Activated CD4-positive, alpha-beta memory T cell treated with anti-CD3 and anti-CD28 coated beads, Interleukin-2, amount 10 ng/mL, durations not matched to agents 7 days and 5 days (primary cell): ENCODE measurements at regions not wholly inside any gene's neighbourhood (a gene's known extent, or its start where the extent isn't known, plus 50 kb on each side); places are given as distances from the start of the nearest gene placed in this dataset.
"Not testable (repeated sequence)": the region's sequence is repeated elsewhere in the genome, so short reads cannot be mapped to it uniquely, and the experiment has no call there.

ENCODE experiments used
- CTCF ChIA-PET: fragments of 350-600 bp; sonication (Branson Sonifier 250); formaldehyde crosslinking; loops from one replicate; lab custom pipeline; 2021; ENCODE audit warnings: antibody characterized with exemption, inconsistent platforms; lab: Charles Lee
- POLR2A ChIA-PET: fragments of 350-600 bp; sonication (Branson Sonifier 250); formaldehyde crosslinking; loops from one replicate; lab custom pipeline; 2021; ENCODE audit warnings: antibody characterized with exemption; lab: Charles Lee
- DNase-seq: peaks from one replicate; pipeline ENCODE4 v3.0.0-alpha.2; 2020
- H3K27ac Mint-ChIP-seq: one replicate; pipeline ENCODE4 v1.8.0; 2021; ENCODE audit warnings: mild to moderate bottlenecking, mixed read lengths
- H3K27me3 Mint-ChIP-seq: one replicate; pipeline ENCODE4 v1.8.0; 2021; ENCODE audit warnings: mixed read lengths
- H3K36me3 Mint-ChIP-seq: one replicate; pipeline ENCODE4 v1.8.0; 2021; ENCODE audit warnings: low read depth, mixed read lengths
- H3K4me1 Mint-ChIP-seq: one replicate; pipeline ENCODE4 v1.8.0; 2021; ENCODE audit warnings: mixed read lengths
- H3K4me3 Mint-ChIP-seq: one replicate; pipeline ENCODE4 v1.8.0; 2021; ENCODE audit warnings: mild to moderate bottlenecking, mixed read lengths
- H3K9me3 Mint-ChIP-seq: one replicate; pipeline ENCODE4 v1.8.0; 2021; ENCODE audit warnings: mixed read lengths

GRCh38 chr3:3429841-3430240, 250.3 kb upstream of the CRBN start:
- DNase-seq = no peak
- Mint-ChIP-seq H3K27me3 (no peaks in the 10 kb centered on the region), H3K4me1 (no peaks in the 10 kb centered on the region), H3K4me3 (no peak overlapping the region), H3K36me3 (no peaks in the 10 kb centered on the region), H3K9me3 (no peaks in the 10 kb centered on the region), H3K27ac (no peak overlapping the region)
- ChIA-PET CTCF (no interaction called here), POLR2A (no interaction called here)

- CTCF ChIA-PET, POLR2A ChIA-PET, H3K27me3 Mint-ChIP-seq, H3K9me3 Mint-ChIP-seq, H3K4me3 Mint-ChIP-seq, H3K36me3 Mint-ChIP-seq, H3K27ac Mint-ChIP-seq, H3K4me1 Mint-ChIP-seq, DNase-seq: not testable (repeated sequence)
These were observed 228.2 kb upstream of the CRBN start for GRCh38 chr3:3407707-3408106.

GRCh38 chr3:3405131-3405530, 225.6 kb upstream of the CRBN start:
- Mint-ChIP-seq H3K27me3 (no peaks in the 10 kb centered on the region), H3K9me3 (peaks cover 4% of the 10 kb centered on the region), H3K27ac (no peak overlapping the region), H3K36me3 (no peaks in the 10 kb centered on the region), H3K4me1 (no peaks in the 10 kb centered on the region), H3K4me3 (no peak overlapping the region)
- CTCF ChIA-PET = no interaction called here
- DNase-seq = no peak
- POLR2A ChIA-PET = no interaction called here

GRCh38 chr3:3403700-3404099, 224.2 kb upstream of the CRBN start:
- DNase-seq = no peak
- POLR2A ChIA-PET = no interaction called here
- Mint-ChIP-seq H3K36me3 (no peaks in the 10 kb centered on the region), H3K27ac (no peak overlapping the region), H3K9me3 (peaks cover 4% of the 10 kb centered on the region), H3K4me3 (no peak overlapping the region), H3K27me3 (no peaks in the 10 kb centered on the region), H3K4me1 (no peaks in the 10 kb centered on the region)
- CTCF ChIA-PET = no interaction called here

GRCh38 chr3:3392946-3393345, 213.5 kb upstream of the CRBN start:
- ChIA-PET POLR2A (no interaction called here), CTCF (no interaction called here)
- Mint-ChIP-seq H3K4me3 (no peak overlapping the region), H3K4me1 (no peaks in the 10 kb centered on the region), H3K9me3 (peaks cover under 1% of the 10 kb centered on the region), H3K27ac (no peak overlapping the region), H3K27me3 (no peaks in the 10 kb centered on the region), H3K36me3 (no peaks in the 10 kb centered on the region)
- no peak for DNase-seq

GRCh38 chr3:3383461-3383860, 204.0 kb upstream of the CRBN start:
- POLR2A ChIA-PET = no interaction called here
- Mint-ChIP-seq H3K4me3 (no peak overlapping the region), H3K4me1 (no peaks in the 10 kb centered on the region), H3K9me3 (peaks cover 3% of the 10 kb centered on the region), H3K27ac (no peak overlapping the region), H3K27me3 (no peaks in the 10 kb centered on the region), H3K36me3 (no peaks in the 10 kb centered on the region)
- DNase-seq = no peak
- CTCF ChIA-PET = no interaction called here

- H3K4me3 Mint-ChIP-seq = no peak overlapping the region
- CTCF ChIA-PET = interaction anchor here (0.6 kb wide), 1 partner anchor 24 kb away, joined by 3 read pairs; no protein-coding TSS in a partner anchor
- POLR2A ChIA-PET = no interaction called here
- no peaks in the 10 kb centered on the region for H3K27me3 Mint-ChIP-seq
- no peak overlapping the region for H3K27ac Mint-ChIP-seq
- no peaks in the 10 kb centered on the region for H3K4me1 Mint-ChIP-seq
- H3K9me3 Mint-ChIP-seq = peaks cover 2% of the 10 kb centered on the region
- no peaks in the 10 kb centered on the region for H3K36me3 Mint-ChIP-seq
- no peak for DNase-seq
These were observed 192.8 kb upstream of the CRBN start for GRCh38 chr3:3372210-3372777.

- no peaks in the 10 kb centered on the region for H3K4me1 Mint-ChIP-seq
- ChIA-PET POLR2A (no interaction called here), CTCF (no interaction called here)
- no peak for DNase-seq
- H3K27ac Mint-ChIP-seq = no peak overlapping the region
- H3K27me3 Mint-ChIP-seq = no peaks in the 10 kb centered on the region
- H3K9me3 Mint-ChIP-seq = no peaks in the 10 kb centered on the region
- no peak overlapping the region for H3K4me3 Mint-ChIP-seq
- no peaks in the 10 kb centered on the region for H3K36me3 Mint-ChIP-seq
These were observed 188.8 kb upstream of the CRBN start for GRCh38 chr3:3368306-3368705.

GRCh38 chr3:3366386-3366785, 186.9 kb upstream of the CRBN start:
- H3K9me3 Mint-ChIP-seq = no peaks in the 10 kb centered on the region
- no peaks in the 10 kb centered on the region for H3K27me3 Mint-ChIP-seq
- H3K36me3 Mint-ChIP-seq = no peaks in the 10 kb centered on the region
- CTCF ChIA-PET = no interaction called here
- no peak overlapping the region for H3K4me3 Mint-ChIP-seq
- DNase-seq = no peak
- POLR2A ChIA-PET = no interaction called here
- H3K4me1 Mint-ChIP-seq = no peaks in the 10 kb centered on the region
- no peak overlapping the region for H3K27ac Mint-ChIP-seq

- ChIA-PET POLR2A (no interaction called here), CTCF (no interaction called here)
- H3K4me1 Mint-ChIP-seq = no peaks in the 10 kb centered on the region
- DNase-seq = no peak
- no peaks in the 10 kb centered on the region for H3K9me3 Mint-ChIP-seq
- H3K36me3 Mint-ChIP-seq = no peaks in the 10 kb centered on the region
- H3K4me3 Mint-ChIP-seq = no peak overlapping the region
- H3K27me3 Mint-ChIP-seq = no peaks in the 10 kb centered on the region
- H3K27ac Mint-ChIP-seq = no peak overlapping the region
These were observed 186.2 kb upstream of the CRBN start for GRCh38 chr3:3365716-3366115.

- H3K9me3 Mint-ChIP-seq = peaks cover 2% of the 10 kb centered on the region
- ChIA-PET CTCF (interaction anchor here (0.6 kb wide), 1 partner anchor 134 kb away, joined by 4 read pairs; no protein-coding TSS in a partner anchor), POLR2A (no interaction called here)
- no peaks in the 10 kb centered on the region for H3K36me3 Mint-ChIP-seq
- H3K4me3 Mint-ChIP-seq = no peak overlapping the region
- no peak overlapping the region for H3K27ac Mint-ChIP-seq
- no peaks in the 10 kb centered on the region for H3K4me1 Mint-ChIP-seq
- no peaks in the 10 kb centered on the region for H3K27me3 Mint-ChIP-seq
- no peak for DNase-seq
These were observed 177.4 kb upstream of the CRBN start for GRCh38 chr3:3356846-3357245.

GRCh38 chr3:3355442-3355841, 176.0 kb upstream of the CRBN start:
- ChIA-PET POLR2A (no interaction called here), CTCF (no interaction called here)
- Mint-ChIP-seq H3K27ac (no peak overlapping the region), H3K36me3 (no peaks in the 10 kb centered on the region), H3K4me3 (no peak overlapping the region), H3K9me3 (peaks cover 2% of the 10 kb centered on the region), H3K27me3 (no peaks in the 10 kb centered on the region), H3K4me1 (no peaks in the 10 kb centered on the region)
- no peak for DNase-seq

GRCh38 chr3:3353153-3353552, 173.7 kb upstream of the CRBN start:
- H3K9me3 Mint-ChIP-seq = peaks cover 2% of the 10 kb centered on the region
- no peaks in the 10 kb centered on the region for H3K27me3 Mint-ChIP-seq
- DNase-seq = no peak
- no peak overlapping the region for H3K4me3 Mint-ChIP-seq
- H3K4me1 Mint-ChIP-seq = no peaks in the 10 kb centered on the region
- ChIA-PET CTCF (no interaction called here), POLR2A (no interaction called here)
- no peaks in the 10 kb centered on the region for H3K36me3 Mint-ChIP-seq
- H3K27ac Mint-ChIP-seq = no peak overlapping the region

GRCh38 chr3:3351226-3351625, 171.7 kb upstream of the CRBN start:
- no peak for DNase-seq
- no peak overlapping the region for H3K4me3 Mint-ChIP-seq
- no peaks in the 10 kb centered on the region for H3K27me3 Mint-ChIP-seq
- H3K4me1 Mint-ChIP-seq = no peaks in the 10 kb centered on the region
- POLR2A ChIA-PET = no interaction called here
- no peaks in the 10 kb centered on the region for H3K36me3 Mint-ChIP-seq
- H3K27ac Mint-ChIP-seq = no peak overlapping the region
- H3K9me3 Mint-ChIP-seq = peaks cover 2% of the 10 kb centered on the region
- CTCF ChIA-PET = no interaction called here
